ENCODE measurements at regions not wholly inside any gene's neighbourhood (a gene's known extent, or its start where the extent isn't known, plus 50 kb on each side); places are given as distances from the start of the nearest gene placed in this dataset.

- TF ChIP-seq, protein P1, sequence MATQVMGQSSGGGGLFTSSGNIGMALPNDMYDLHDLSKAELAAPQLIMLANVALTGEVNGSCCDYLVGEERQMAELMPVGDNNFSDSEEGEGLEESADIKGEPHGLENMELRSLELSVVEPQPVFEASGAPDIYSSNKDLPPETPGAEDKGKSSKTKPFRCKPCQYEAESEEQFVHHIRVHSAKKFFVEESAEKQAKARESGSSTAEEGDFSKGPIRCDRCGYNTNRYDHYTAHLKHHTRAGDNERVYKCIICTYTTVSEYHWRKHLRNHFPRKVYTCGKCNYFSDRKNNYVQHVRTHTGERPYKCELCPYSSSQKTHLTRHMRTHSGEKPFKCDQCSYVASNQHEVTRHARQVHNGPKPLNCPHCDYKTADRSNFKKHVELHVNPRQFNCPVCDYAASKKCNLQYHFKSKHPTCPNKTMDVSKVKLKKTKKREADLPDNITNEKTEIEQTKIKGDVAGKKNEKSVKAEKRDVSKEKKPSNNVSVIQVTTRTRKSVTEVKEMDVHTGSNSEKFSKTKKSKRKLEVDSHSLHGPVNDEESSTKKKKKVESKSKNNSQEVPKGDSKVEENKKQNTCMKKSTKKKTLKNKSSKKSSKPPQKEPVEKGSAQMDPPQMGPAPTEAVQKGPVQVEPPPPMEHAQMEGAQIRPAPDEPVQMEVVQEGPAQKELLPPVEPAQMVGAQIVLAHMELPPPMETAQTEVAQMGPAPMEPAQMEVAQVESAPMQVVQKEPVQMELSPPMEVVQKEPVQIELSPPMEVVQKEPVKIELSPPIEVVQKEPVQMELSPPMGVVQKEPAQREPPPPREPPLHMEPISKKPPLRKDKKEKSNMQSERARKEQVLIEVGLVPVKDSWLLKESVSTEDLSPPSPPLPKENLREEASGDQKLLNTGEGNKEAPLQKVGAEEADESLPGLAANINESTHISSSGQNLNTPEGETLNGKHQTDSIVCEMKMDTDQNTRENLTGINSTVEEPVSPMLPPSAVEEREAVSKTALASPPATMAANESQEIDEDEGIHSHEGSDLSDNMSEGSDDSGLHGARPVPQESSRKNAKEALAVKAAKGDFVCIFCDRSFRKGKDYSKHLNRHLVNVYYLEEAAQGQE (IDR thresholded peaks at IDR 0.05; ENCODE audit: low read depth) = no peak
- TF ChIP-seq NFIC (IDR thresholded peaks at IDR 0.05) = no peak
- no peak for TF ChIP-seq FOXM1 (IDR thresholded peaks at IDR 0.05; ENCODE audit: borderline replicate concordance, low read depth)
- TF ChIP-seq CREB1 (IDR thresholded peaks at IDR 0.05; ENCODE audit: low read depth) = no peak
- no peak for TF ChIP-seq EGR1 (IDR thresholded peaks at IDR 0.05)
- no peak for TF ChIP-seq EP300 (IDR thresholded peaks at IDR 0.05; ENCODE audit: borderline replicate concordance)
- no peak for TF ChIP-seq TEAD4 (IDR thresholded peaks at IDR 0.05)
- TF ChIP-seq, protein P2, sequence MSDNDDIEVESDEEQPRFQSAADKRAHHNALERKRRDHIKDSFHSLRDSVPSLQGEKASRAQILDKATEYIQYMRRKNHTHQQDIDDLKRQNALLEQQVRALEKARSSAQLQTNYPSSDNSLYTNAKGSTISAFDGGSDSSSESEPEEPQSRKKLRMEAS (IDR thresholded peaks at IDR 0.05) = no peak
- TF ChIP-seq CEBPB (IDR thresholded peaks at IDR 0.05) = no peak
- TF ChIP-seq, protein P3, sequence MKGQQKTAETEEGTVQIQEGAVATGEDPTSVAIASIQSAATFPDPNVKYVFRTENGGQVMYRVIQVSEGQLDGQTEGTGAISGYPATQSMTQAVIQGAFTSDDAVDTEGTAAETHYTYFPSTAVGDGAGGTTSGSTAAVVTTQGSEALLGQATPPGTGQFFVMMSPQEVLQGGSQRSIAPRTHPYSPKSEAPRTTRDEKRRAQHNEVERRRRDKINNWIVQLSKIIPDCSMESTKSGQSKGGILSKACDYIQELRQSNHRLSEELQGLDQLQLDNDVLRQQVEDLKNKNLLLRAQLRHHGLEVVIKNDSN (IDR thresholded peaks at IDR 0.05) = no peak
Observed at GRCh38 chr19:28612275-28612769, 600.6 kb downstream of the UQCRFS1 start.

- TF ChIP-seq RAD21 (IDR thresholded peaks at IDR 0.05; ENCODE audit: low read depth) = peak; percentile 30; the same call in 1 of the 2 replicates
Observed at GRCh38 chr19:28611227-28611914, 601.6 kb downstream of the UQCRFS1 start.

DNA sequence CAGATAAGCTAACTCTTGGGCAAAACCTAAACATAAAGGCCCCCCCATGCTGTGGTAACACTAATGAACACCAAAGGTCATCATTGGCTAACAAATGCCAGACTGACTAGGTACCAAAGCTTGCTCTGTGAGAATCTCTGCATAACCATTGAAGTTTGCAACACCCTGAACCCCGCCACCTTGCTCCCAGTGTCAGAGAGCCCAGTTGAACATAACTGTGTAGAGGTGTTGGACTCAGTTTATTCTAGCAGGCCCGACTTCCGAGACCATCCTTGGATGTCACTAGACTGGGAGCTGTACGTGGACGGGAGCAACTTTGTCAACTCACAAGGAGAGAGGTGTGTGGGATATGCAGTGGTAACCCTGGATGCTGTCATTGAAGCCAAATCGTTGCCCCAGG lies 602.2 kb downstream of the UQCRFS1 start:
- TF ChIP-seq, protein P3 (IDR thresholded peaks at IDR 0.05) = no peak
- no peak for TF ChIP-seq RAD21 (IDR thresholded peaks at IDR 0.05; ENCODE audit: low read depth)
- TF ChIP-seq CEBPB (IDR thresholded peaks at IDR 0.05) = no peak
- no peak for TF ChIP-seq NFIC (IDR thresholded peaks at IDR 0.05)
- TF ChIP-seq TEAD4 (IDR thresholded peaks at IDR 0.05) = no peak
- TF ChIP-seq, protein P1 (IDR thresholded peaks at IDR 0.05; ENCODE audit: low read depth) = no peak
- TF ChIP-seq ZBTB7A (IDR thresholded peaks at IDR 0.05; ENCODE audit: low read depth) = no peak
- no peak for TF ChIP-seq EP300 (IDR thresholded peaks at IDR 0.05; ENCODE audit: borderline replicate concordance)
- TF ChIP-seq TAF1 (IDR thresholded peaks at IDR 0.05; ENCODE audit: low read depth) = no peak
- TF ChIP-seq YY1 (IDR thresholded peaks at IDR 0.05; ENCODE audit: low read depth) = no peak
- no peak for TF ChIP-seq TCF12 (IDR thresholded peaks at IDR 0.05; ENCODE audit: low read depth)

GRCh38 chr19:28609944-28610343 lies 603.0 kb downstream of the UQCRFS1 start:
- TF ChIP-seq, protein P3 (IDR thresholded peaks at IDR 0.05) = no peak
- TF ChIP-seq NFIC (IDR thresholded peaks at IDR 0.05) (no peak), FOXM1 (IDR thresholded peaks at IDR 0.05; ENCODE audit: borderline replicate concordance, low read depth) (no peak), CEBPB (IDR thresholded peaks at IDR 0.05) (no peak), EGR1 (IDR thresholded peaks at IDR 0.05) (no peak), CREB1 (IDR thresholded peaks at IDR 0.05; ENCODE audit: low read depth) (no peak), ZBTB7A (IDR thresholded peaks at IDR 0.05; ENCODE audit: low read depth) (no peak), TCF12 (IDR thresholded peaks at IDR 0.05; ENCODE audit: low read depth) (no peak), TAF1 (IDR thresholded peaks at IDR 0.05; ENCODE audit: low read depth) (no peak)
- TF ChIP-seq, protein P2 (IDR thresholded peaks at IDR 0.05) = no peak

DNA sequence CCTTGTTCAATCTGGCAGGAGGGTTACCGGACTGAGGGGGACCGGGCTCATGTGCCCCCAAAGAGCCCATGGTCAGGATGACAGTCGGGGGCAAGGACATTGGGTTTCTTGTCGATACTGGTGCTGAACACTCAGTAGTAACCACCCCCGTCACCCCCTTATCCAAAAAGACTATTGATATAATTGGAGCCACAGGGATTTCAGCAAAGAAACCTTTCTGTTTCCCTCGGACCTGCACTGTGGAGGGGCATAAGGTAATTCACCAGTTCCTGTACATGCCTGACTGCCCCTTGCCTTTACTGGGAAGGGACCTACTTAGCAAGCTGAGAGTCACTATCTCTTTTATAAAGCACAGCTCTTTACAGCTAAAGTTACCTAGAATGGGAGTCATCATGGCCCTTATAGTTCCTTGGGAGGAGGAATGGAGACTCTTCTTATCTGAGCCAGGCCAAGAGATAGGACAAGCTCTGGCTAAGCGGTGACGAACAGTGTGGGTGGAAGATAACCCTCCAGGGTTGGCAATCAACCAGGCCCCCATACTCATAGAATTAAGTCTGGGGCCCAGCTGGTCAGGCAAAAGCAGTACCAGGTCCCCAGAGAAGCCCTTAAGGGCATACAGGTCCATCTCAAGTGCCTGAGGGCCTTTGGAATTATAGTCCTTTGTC lies 603.7 kb downstream of the UQCRFS1 start:
- TF ChIP-seq TEAD4 (IDR thresholded peaks at IDR 0.05) = no peak
- no peak for TF ChIP-seq TAF1 (IDR thresholded peaks at IDR 0.05; ENCODE audit: low read depth)
- TF ChIP-seq ZBTB7A (IDR thresholded peaks at IDR 0.05; ENCODE audit: low read depth) = no peak
- no peak for TF ChIP-seq RAD21 (IDR thresholded peaks at IDR 0.05; ENCODE audit: low read depth)
- TF ChIP-seq CEBPB (IDR thresholded peaks at IDR 0.05) = no peak
- TF ChIP-seq, protein P1 (IDR thresholded peaks at IDR 0.05; ENCODE audit: low read depth) = no peak
- TF ChIP-seq, protein P2 (IDR thresholded peaks at IDR 0.05) = no peak
- no peak for TF ChIP-seq YY1 (IDR thresholded peaks at IDR 0.05; ENCODE audit: low read depth)
- TF ChIP-seq CREB1 (IDR thresholded peaks at IDR 0.05; ENCODE audit: low read depth) = no peak
- TF ChIP-seq FOXM1 (IDR thresholded peaks at IDR 0.05; ENCODE audit: borderline replicate concordance, low read depth) = no peak
- TF ChIP-seq EP300 (IDR thresholded peaks at IDR 0.05; ENCODE audit: borderline replicate concordance) = no peak
- no peak for TF ChIP-seq NFIC (IDR thresholded peaks at IDR 0.05)
- no peak for TF ChIP-seq TCF12 (IDR thresholded peaks at IDR 0.05; ENCODE audit: low read depth)
- no peak for TF ChIP-seq EGR1 (IDR thresholded peaks at IDR 0.05)
- TF ChIP-seq, protein P3 (IDR thresholded peaks at IDR 0.05) = no peak

All from Ishikawa (cell line).